Stimulated activated CD4-positive, alpha-beta T cell treated with anti-CD3 and anti-CD28 coated beads, Interleukin-1b, Interleukin-23, amount 100 ng/mL, for 4 hours (primary cell): ENCODE measurements at regions not wholly inside any gene's neighbourhood (a gene's known extent, or its start where the extent isn't known, plus 50 kb on each side); places are given as distances from the start of the nearest gene placed in this dataset.

ENCODE experiments used
- DNase-seq, 2 donors: peaks; one replicate each; pipeline ENCODE4 v3.0.0-alpha.2; 2020; ENCODE audit warnings: low read depth in 2 of 2

GRCh38 chr5:4804691-4805360 lies 335.3 kb upstream of the ADAMTS16 start:
- DNase-seq: no peak

GRCh38 chr5:4815002-4815401 lies 325.1 kb upstream of the ADAMTS16 start:
- DNase-seq: no peak

GRCh38 chr5:4817767-4818166 lies 322.4 kb upstream of the ADAMTS16 start:
- DNase-seq: no peak

- no peak for DNase-seq
These were observed 308.8 kb upstream of the ADAMTS16 start for GRCh38 chr5:4831325-4831724.

- no peak for DNase-seq
These were observed 307.7 kb upstream of the ADAMTS16 start for GRCh38 chr5:4832471-4832870.

- no peak for DNase-seq
These were observed 306.9 kb upstream of the ADAMTS16 start for GRCh38 chr5:4833104-4833738.

- no peak for DNase-seq
These were observed 302.6 kb upstream of the ADAMTS16 start for GRCh38 chr5:4837489-4838058.

GRCh38 chr5:4845221-4845620 lies 294.9 kb upstream of the ADAMTS16 start:
- DNase-seq: no peak

- no peak for DNase-seq
These were observed 292.4 kb upstream of the ADAMTS16 start for GRCh38 chr5:4847766-4848165.

GRCh38 chr5:4855036-4855435 lies 285.1 kb upstream of the ADAMTS16 start:
- DNase-seq: no peak

GRCh38 chr5:4855880-4856279 lies 284.2 kb upstream of the ADAMTS16 start:
- no peak for DNase-seq

GRCh38 chr5:4857761-4858160 lies 282.4 kb upstream of the ADAMTS16 start:
- DNase-seq: no peak

GRCh38 chr5:4859500-4860235 lies 280.5 kb upstream of the ADAMTS16 start:
- no peak for DNase-seq

- DNase-seq: no peak
These were observed 279.5 kb upstream of the ADAMTS16 start for GRCh38 chr5:4860631-4861030.

- DNase-seq: no peak
These were observed 277.6 kb upstream of the ADAMTS16 start for GRCh38 chr5:4862500-4862899.

GRCh38 chr5:4866131-4866659 lies 273.9 kb upstream of the ADAMTS16 start:
- DNase-seq: no peak

- no peak for DNase-seq
These were observed 273.3 kb upstream of the ADAMTS16 start for GRCh38 chr5:4866817-4867216.

GRCh38 chr5:4868140-4868735 lies 271.9 kb upstream of the ADAMTS16 start:
- peak; percentile 5 to 15 for DNase-seq

GRCh38 chr5:4873652-4874051 lies 266.5 kb upstream of the ADAMTS16 start:
- no peak for DNase-seq

GRCh38 chr5:4874097-4874496 lies 266.0 kb upstream of the ADAMTS16 start:
- no peak for DNase-seq

- no peak for DNase-seq
These were observed 264.2 kb upstream of the ADAMTS16 start for GRCh38 chr5:4875942-4876341.

GRCh38 chr5:4876804-4877203 lies 263.3 kb upstream of the ADAMTS16 start:
- DNase-seq: no peak
